ENCODE measurements at regions not wholly inside any gene's neighbourhood (a gene's known extent, or its start where the extent isn't known, plus 50 kb on each side); places are given as distances from the start of the nearest gene placed in this dataset.

DNA sequence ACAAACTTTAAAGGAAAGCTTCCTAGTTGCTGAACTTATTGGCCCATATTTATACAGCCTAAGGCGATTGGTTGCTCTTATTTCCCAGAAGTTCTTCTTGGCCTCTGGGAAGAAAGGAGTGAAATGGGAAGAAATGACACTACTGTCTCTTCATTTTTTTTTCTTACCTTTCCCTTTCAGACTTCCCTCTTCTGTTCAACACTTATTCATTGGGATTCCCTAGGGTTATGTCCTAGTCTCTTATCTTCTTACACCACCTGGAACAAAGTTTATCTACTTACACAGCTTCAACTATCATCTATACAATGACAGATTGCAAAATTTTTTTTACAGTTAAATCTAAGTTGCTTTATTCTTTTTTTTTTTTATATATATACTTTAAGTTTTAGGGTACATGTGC is 68.0 kb downstream of the SNX12 start:
- Mint-ChIP-seq H3K27ac (no peak overlapping the region), H3K4me3 (no peak overlapping the region), H3K27me3 (ENCODE audit: low read depth) (no peaks in the 10 kb centered on the region), H3K9me3 (no peaks in the 10 kb centered on the region), H3K4me1 (ENCODE audit: low read depth) (peaks cover 15% of the 10 kb centered on the region), H3K36me3 (ENCODE audit: low read depth) (no peaks in the 10 kb centered on the region)
- intact Hi-C loops (cut with micrococcal nuclease): no loop called here
- CTCF ChIA-PET: interaction anchor here (0.6 kb wide), 1 partner anchor 859 kb away, joined by 5 read pairs; no protein-coding TSS in a partner anchor
- no peak for DNase-seq

DNA sequence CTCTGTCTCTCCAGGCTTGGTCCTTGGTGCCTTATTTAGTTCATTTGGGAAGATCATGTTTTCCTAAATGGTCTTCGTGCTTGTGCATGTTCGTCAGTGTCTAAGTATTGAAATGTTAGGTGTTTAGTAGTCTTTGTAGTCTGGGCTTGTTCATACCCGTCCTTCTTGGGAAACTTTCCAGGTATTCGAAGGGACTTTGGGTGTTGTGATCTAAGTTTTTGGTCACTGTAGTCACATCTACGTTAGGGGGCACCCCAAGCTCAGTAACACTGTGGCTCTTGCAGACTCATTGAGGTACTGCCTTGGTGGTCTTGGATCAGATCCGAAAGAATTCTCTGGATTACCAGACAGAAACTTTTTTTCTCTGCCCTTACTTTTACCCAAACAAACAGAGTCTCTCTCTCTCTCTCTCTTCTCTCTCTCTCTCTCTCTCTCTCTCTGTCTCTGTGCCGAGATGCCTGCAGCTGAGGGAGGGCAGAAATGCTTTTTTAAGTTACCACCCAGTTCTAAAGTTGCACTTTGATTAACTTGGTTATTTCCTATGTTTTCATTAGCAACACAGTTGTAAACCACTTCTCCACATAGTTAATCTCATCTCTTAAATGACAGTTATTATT is 67.6 kb upstream of the SLC7A3 start:
- CTCF ChIA-PET: interaction anchor here (0.6 to 1.4 kb wide), 2 partner anchors 14 to 961 kb away, joined by 3 read pairs; no protein-coding TSS in a partner anchor
- intact Hi-C loops (cut with micrococcal nuclease): loop anchor here (1.0 to 2.0 kb wide), 2 partner anchors 130 to 181 kb away; no protein-coding TSS in a partner anchor
- H3K27me3 Mint-ChIP-seq (ENCODE audit: low read depth): no peaks in the 10 kb centered on the region
- no peaks in the 10 kb centered on the region for H3K9me3 Mint-ChIP-seq
- H3K4me1 Mint-ChIP-seq (ENCODE audit: low read depth): peaks cover 15% of the 10 kb centered on the region
- no peak overlapping the region for H3K27ac Mint-ChIP-seq
- no peaks in the 10 kb centered on the region for H3K36me3 Mint-ChIP-seq (ENCODE audit: low read depth)
- DNase-seq: peak; percentile 45
- H3K4me3 Mint-ChIP-seq: no peak overlapping the region

DNA sequence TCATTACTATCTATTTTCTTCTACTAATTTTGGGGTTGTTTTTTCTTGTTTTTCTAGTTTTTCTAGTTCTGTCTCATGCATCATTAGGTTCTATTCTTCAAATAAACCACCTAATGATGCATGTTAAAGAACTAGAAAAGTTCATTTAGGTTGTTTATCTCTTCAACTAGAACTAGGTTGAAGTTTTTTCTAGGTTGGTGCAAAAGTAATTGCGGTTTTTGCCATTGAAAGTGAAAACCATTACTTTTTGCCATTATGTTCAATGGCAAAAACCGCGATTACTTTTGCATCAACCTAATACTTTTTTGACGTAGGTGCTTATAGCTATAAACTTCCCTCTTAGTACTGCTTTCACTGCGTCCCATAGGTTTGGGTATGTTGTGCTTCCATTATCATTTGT is 64.4 kb upstream of the SLC7A3 start:
- intact Hi-C loops (cut with micrococcal nuclease): no loop called here
- no peaks in the 10 kb centered on the region for H3K36me3 Mint-ChIP-seq (ENCODE audit: low read depth)

GRCh38 chrX:70988425-70988824 is 57.5 kb upstream of the SLC7A3 start:
- intact Hi-C loops (cut with micrococcal nuclease): no loop called here
- Mint-ChIP-seq H3K27ac (no peak overlapping the region), H3K36me3 (ENCODE audit: low read depth) (no peaks in the 10 kb centered on the region), H3K4me3 (no peak overlapping the region), H3K4me1 (ENCODE audit: low read depth) (no peaks in the 10 kb centered on the region), H3K27me3 (ENCODE audit: low read depth) (no peaks in the 10 kb centered on the region), H3K9me3 (peaks cover 1% of the 10 kb centered on the region)
- no peak for DNase-seq
- CTCF ChIA-PET: no interaction called here

More for the DNA sequence above, 64.4 kb upstream of the SLC7A3 start:
- Mint-ChIP-seq H3K27me3 (ENCODE audit: low read depth) (no peaks in the 10 kb centered on the region), H3K27ac (no peak overlapping the region), H3K4me3 (no peak overlapping the region), H3K9me3 (peaks cover 1% of the 10 kb centered on the region), H3K4me1 (ENCODE audit: low read depth) (peaks cover 15% of the 10 kb centered on the region)
- DNase-seq: no peak
- CTCF ChIA-PET: no interaction called here

Data from activated naive CD4-positive, alpha-beta T cell treated with anti-CD3 and anti-CD28 coated beads for 36 hours (primary cell).